Neural progenitor cell (in vitro differentiated cells): ENCODE measurements at regions not wholly inside any gene's neighbourhood (a gene's known extent, or its start where the extent isn't known, plus 50 kb on each side); places are given as distances from the start of the nearest gene placed in this dataset.

ENCODE experiments used
- DNase-seq: peaks from one replicate; pipeline ENCODE4 v3.0.0-alpha.2; 2016; ENCODE audit warnings: low spot score
- H2AFZ ChIP-seq: fragments of 200-600 bp; sonication (generic); replicated peaks from 2 replicates; pipeline ENCODE4 v1.6.1; 2016; ENCODE audit warnings: antibody characterized with exemption
- H3F3A ChIP-seq: fragments of 200-600 bp; sonication (generic); 2 replicates; pipeline ENCODE4 v1.6.1; 2016; ENCODE audit warnings: antibody characterized with exemption, low read depth
- H3K27ac ChIP-seq: fragments of 200-600 bp; sonication (generic); 2 replicates; pipeline ENCODE4 v1.5.1; 2016; ENCODE audit warnings: mild to moderate bottlenecking
- H3K27me3 ChIP-seq: fragments of 200-600 bp; sonication (generic); 2 replicates; pipeline ENCODE4 v1.6.1; 2016; ENCODE audit warnings: mild to moderate bottlenecking, moderate library complexity
- H3K36me3 ChIP-seq: fragments of 200-600 bp; sonication (generic); 2 replicates; pipeline ENCODE4 v1.5.1; 2016
- H3K4me1 ChIP-seq: fragments of 200-600 bp; sonication (generic); 2 replicates; pipeline ENCODE4 v1.6.1; 2016; ENCODE audit warnings: mixed run types
- H3K4me2 ChIP-seq: fragments of 200-600 bp; sonication (generic); 2 replicates; pipeline ENCODE4 v1.6.1; 2016
- H3K4me3 ChIP-seq: fragments of 200-600 bp; sonication (generic); 2 replicates; pipeline ENCODE4 v1.5.1; 2016
- H3K79me2 ChIP-seq: fragments of 200-600 bp; sonication (generic); 2 replicates; pipeline ENCODE4 v1.6.1; 2016; ENCODE audit warnings: low read depth
- H3K9ac ChIP-seq: fragments of 200-600 bp; sonication (generic); 2 replicates; pipeline ENCODE4 v1.6.1; 2016
- H3K9me3 ChIP-seq: fragments of 200-600 bp; sonication (generic); 2 replicates; pipeline ENCODE4 v1.5.1; 2016; ENCODE audit warnings: low read depth
- H4K20me1 ChIP-seq: fragments of 200-600 bp; sonication (generic); 2 replicates; pipeline ENCODE4 v1.6.1; 2016; ENCODE audit warnings: low read depth
- H3K27ac Mint-ChIP-seq: 3 replicates; pipeline ENCODE4 v1.8.0; 2021; ENCODE audit warnings: mixed read lengths
- H3K27me3 Mint-ChIP-seq: 2 replicates; pipeline ENCODE4 v1.8.0; 2022; ENCODE audit warnings: low read depth, mild to moderate bottlenecking, inconsistent platforms, moderate library complexity, mixed read lengths; ENCODE audit not compliant: insufficient read depth
- H3K36me3 Mint-ChIP-seq: 3 replicates; pipeline ENCODE4 v1.8.0; 2021; ENCODE audit warnings: mixed read lengths
- H3K4me1 Mint-ChIP-seq: 3 replicates; pipeline ENCODE4 v1.8.0; 2021; ENCODE audit warnings: mixed read lengths
- H3K4me3 Mint-ChIP-seq: 3 replicates; pipeline ENCODE4 v1.8.0; 2021; ENCODE audit warnings: mild to moderate bottlenecking, moderate library complexity, mixed read lengths
- H3K9me3 Mint-ChIP-seq: 3 replicates; pipeline ENCODE4 v1.8.0; 2020; ENCODE audit warnings: mixed read lengths
- EZH2 ChIP-seq: fragments of 200-600 bp; sonication (generic); IDR thresholded peaks from 2 replicates; pipeline ENCODE4 v1.6.1; 2017; ENCODE audit warnings: antibody characterized with exemption, mild to moderate bottlenecking, moderate library complexity
- EZH2phosphoT487 ChIP-seq: fragments of 200-600 bp; sonication (generic); IDR thresholded peaks from 2 replicates; pipeline ENCODE4 v1.6.1; 2017; ENCODE audit warnings: antibody characterized with exemption
- TF ChIP-seq, protein P1 (sequence below): fragments of 200-600 bp; sonication (generic); IDR thresholded peaks from 2 replicates; pipeline ENCODE4 v1.5.1; 2017; ENCODE audit warnings: antibody characterized with exemption, mild to moderate bottlenecking

DNA sequence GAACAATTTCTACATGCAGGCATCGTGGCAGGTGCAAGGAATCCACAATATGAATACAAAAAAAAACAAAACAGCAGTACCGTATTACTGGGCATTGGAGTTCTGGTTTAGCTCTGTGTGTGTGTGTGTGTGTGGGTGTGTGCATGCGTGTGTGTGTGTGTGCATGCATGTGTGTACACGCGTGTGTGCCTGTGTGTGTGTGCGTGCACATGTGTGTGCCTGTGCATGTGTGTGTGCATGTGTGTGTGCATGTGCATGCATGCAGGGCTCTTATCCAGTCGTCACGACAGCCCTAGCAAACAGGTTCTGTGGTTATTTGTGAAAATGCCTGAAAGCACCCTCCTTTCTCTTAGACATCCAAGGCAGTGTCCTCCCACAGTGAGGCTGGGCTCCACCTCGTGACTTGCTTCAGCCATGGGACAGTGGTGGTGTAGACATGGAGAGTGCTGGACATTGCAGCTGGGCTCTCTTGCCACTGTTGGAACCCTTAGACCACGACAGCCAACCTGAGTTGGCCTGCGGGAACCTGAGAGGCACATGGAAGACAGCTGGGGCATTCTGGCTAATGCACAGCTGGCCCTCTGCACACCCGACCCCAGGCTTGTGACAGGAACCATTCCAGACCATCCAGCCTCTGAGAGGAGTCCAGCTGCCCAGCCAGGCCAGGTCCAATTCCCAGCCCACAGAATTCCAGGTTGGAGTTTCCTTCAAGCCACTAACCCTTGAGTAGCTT, 173.4 kb upstream of the SHH start:
- Histone ChIP-seq H4K20me1 (no peaks in the 10 kb centered on the region), H3F3A (no peaks in the 10 kb centered on the region), H3K4me2 (no peak overlapping the region), H3K27me3 (no peaks in the 10 kb centered on the region), H3K4me3 (no peak overlapping the region), H3K36me3 (no peaks in the 10 kb centered on the region), H3K79me2 (no peaks in the 10 kb centered on the region), H3K9ac (no peak overlapping the region), H3K27ac (no peak overlapping the region), H3K9me3 (no peaks in the 10 kb centered on the region), H2AFZ (no peak overlapping the region), H3K4me1 (no peaks in the 10 kb centered on the region)
- H3K9me3 Mint-ChIP-seq = peaks cover 10% of the 10 kb centered on the region
- H3K27me3 Mint-ChIP-seq = peaks cover 16% of the 10 kb centered on the region
- peaks cover 11% of the 10 kb centered on the region for H3K4me1 Mint-ChIP-seq
- TF ChIP-seq, protein P1, sequence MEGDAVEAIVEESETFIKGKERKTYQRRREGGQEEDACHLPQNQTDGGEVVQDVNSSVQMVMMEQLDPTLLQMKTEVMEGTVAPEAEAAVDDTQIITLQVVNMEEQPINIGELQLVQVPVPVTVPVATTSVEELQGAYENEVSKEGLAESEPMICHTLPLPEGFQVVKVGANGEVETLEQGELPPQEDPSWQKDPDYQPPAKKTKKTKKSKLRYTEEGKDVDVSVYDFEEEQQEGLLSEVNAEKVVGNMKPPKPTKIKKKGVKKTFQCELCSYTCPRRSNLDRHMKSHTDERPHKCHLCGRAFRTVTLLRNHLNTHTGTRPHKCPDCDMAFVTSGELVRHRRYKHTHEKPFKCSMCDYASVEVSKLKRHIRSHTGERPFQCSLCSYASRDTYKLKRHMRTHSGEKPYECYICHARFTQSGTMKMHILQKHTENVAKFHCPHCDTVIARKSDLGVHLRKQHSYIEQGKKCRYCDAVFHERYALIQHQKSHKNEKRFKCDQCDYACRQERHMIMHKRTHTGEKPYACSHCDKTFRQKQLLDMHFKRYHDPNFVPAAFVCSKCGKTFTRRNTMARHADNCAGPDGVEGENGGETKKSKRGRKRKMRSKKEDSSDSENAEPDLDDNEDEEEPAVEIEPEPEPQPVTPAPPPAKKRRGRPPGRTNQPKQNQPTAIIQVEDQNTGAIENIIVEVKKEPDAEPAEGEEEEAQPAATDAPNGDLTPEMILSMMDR = no peak
- TF ChIP-seq EZH2phosphoT487 (no peak), EZH2 (no peak)
- no peak for DNase-seq
- no peak overlapping the region for H3K27ac Mint-ChIP-seq
- H3K36me3 Mint-ChIP-seq = no peaks in the 10 kb centered on the region
- H3K4me3 Mint-ChIP-seq = no peak overlapping the region

DNA sequence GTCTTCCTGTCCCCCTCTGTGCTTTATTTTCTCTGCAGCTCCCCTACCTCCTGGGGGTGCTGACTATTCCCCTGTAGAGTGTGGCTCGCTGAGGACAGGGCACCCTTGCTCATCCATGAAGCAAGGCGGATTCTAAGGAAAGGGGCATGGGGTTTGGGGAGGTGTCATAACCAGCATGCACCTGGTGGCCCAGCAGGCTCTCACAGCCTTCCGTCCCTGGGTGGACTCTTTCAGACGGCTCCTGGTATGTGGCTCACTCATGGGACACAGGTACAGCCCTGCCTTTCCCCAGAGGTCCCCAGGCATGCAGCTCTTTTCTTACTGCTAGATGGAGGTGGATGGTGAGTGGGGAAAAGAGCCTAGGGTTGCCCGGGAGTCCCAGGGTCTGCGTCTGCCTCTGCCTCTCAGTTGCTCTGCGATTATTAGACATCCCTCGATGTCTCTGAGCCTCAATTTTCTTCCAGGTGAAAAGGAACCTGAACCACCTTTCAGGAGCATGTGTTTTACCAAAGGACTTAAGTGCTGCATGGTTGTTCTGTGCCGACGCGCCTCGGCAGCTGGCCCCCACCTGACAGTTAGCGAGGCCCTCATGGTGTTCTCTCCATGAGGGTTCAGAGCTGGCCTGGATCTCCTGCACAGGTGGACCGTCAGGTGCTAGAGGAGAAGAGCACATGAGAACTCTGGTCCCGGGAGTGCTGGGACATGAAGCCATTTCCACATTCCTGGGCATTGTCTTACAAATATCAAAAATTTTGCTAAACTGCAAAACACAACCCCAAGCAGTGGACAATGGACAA, 172.5 kb upstream of the SHH start:
- Histone ChIP-seq H3K27me3 (no peaks in the 10 kb centered on the region), H3K79me2 (no peaks in the 10 kb centered on the region), H3K4me3 (no peak overlapping the region), H4K20me1 (no peaks in the 10 kb centered on the region), H3K36me3 (no peaks in the 10 kb centered on the region), H3F3A (no peaks in the 10 kb centered on the region), H3K9ac (no peak overlapping the region), H3K27ac (no peak overlapping the region), H3K9me3 (no peaks in the 10 kb centered on the region), H3K4me2 (no peak overlapping the region), H3K4me1 (no peaks in the 10 kb centered on the region), H2AFZ (no peak overlapping the region)
- peaks cover 11% of the 10 kb centered on the region for H3K4me1 Mint-ChIP-seq
- peaks cover 14% of the 10 kb centered on the region for H3K27me3 Mint-ChIP-seq
- H3K9me3 Mint-ChIP-seq = peaks cover 10% of the 10 kb centered on the region
- no peaks in the 10 kb centered on the region for H3K36me3 Mint-ChIP-seq
- no peak for DNase-seq
- no peak overlapping the region for H3K4me3 Mint-ChIP-seq
- TF ChIP-seq, protein P1 = no peak
- no peak for TF ChIP-seq EZH2
- no peak for TF ChIP-seq EZH2phosphoT487
- H3K27ac Mint-ChIP-seq = no peak overlapping the region

DNA sequence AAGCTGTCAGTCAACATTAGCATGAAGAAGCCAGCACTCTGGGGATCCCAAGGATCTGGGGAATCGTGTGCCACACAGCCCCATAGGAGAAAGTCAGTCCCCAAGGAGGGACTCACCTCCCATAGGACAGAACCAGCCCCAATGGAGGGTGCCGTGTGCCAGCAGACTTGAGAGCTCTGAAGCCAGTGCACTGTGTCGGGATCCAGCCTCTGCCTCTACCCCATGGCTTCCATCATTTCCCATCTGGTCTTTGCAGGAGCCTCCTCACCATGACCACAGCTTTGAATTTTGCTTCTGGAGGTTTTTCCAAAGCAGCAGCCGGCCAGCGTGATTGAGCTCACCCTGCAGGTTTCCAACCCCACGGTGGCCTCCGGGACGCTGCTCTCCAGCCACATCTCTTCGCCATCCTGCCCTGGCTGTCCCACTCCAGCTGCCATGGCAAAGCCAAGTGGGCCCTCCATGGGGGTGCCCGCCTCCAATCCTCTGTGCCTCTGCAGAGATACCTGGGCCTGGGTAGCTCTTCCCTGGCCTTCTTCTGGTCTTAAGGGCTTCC, 171.8 kb upstream of the SHH start:
- Histone ChIP-seq H3F3A (no peaks in the 10 kb centered on the region), H3K36me3 (no peaks in the 10 kb centered on the region), H3K9me3 (no peaks in the 10 kb centered on the region), H3K4me3 (no peak overlapping the region), H3K27me3 (no peaks in the 10 kb centered on the region), H3K4me2 (no peak overlapping the region), H3K79me2 (no peaks in the 10 kb centered on the region), H2AFZ (no peak overlapping the region), H3K9ac (no peak overlapping the region), H3K4me1 (no peaks in the 10 kb centered on the region), H4K20me1 (no peaks in the 10 kb centered on the region), H3K27ac (no peak overlapping the region)
- Mint-ChIP-seq H3K9me3 (peaks cover 4% of the 10 kb centered on the region), H3K27me3 (peaks cover 8% of the 10 kb centered on the region), H3K4me1 (peaks cover 8% of the 10 kb centered on the region), H3K4me3 (no peak overlapping the region), H3K27ac (no peak overlapping the region), H3K36me3 (no peaks in the 10 kb centered on the region)
- TF ChIP-seq, protein P1 = no peak
- TF ChIP-seq EZH2phosphoT487 = no peak
- no peak for TF ChIP-seq EZH2
- no peak for DNase-seq
